ENCODE measurements at regions not wholly inside any gene's neighbourhood (a gene's known extent, or its start where the extent isn't known, plus 50 kb on each side); places are given as distances from the start of the nearest gene placed in this dataset.
"Not testable (repeated sequence)": the region's sequence is repeated elsewhere in the genome, so short reads cannot be mapped to it uniquely, and the experiment has no call there.

- not testable (repeated sequence) for TF ChIP-seq POLR2A (IDR thresholded peaks at IDR 0.05; ENCODE audit: low read length); GATA1 (IDR thresholded peaks at IDR 0.05; ENCODE audit: low read depth, low read length)
These were observed 175.9 kb upstream of the IRF2BP2 start for GRCh38 chr1:234785922-234786321.
